Hepatocyte (in vitro differentiated cells): ENCODE measurements at regions not wholly inside any gene's neighbourhood (a gene's known extent, or its start where the extent isn't known, plus 50 kb on each side); places are given as distances from the start of the nearest gene placed in this dataset.

Source experiments
- DNase-seq: peaks from one replicate; pipeline ENCODE4 v3.0.0-alpha.2; 2016; ENCODE audit warnings: low spot score
- H2AFZ ChIP-seq: fragments of 200-600 bp; sonication (generic); 2 replicates; pipeline ENCODE4 v1.6.0; 2016; ENCODE audit warnings: antibody characterized with exemption, mild to moderate bottlenecking
- H3K27ac ChIP-seq: fragments of 200-600 bp; sonication (generic); 2 replicates; pipeline ENCODE4 v1.5.1; 2016; ENCODE audit warnings: mild to moderate bottlenecking
- H3K27me3 ChIP-seq: fragments of 200-600 bp; sonication (generic); 2 replicates; pipeline ENCODE4 v1.6.1; 2016
- H3K36me3 ChIP-seq: fragments of 200-600 bp; sonication (generic); replicated peaks from 2 replicates; pipeline ENCODE4 v1.5.1; 2016; ENCODE audit warnings: low read depth; ENCODE audit not compliant: insufficient read depth
- H3K4me1 ChIP-seq: fragments of 200-600 bp; sonication (generic); 2 replicates; pipeline ENCODE4 v1.5.1; 2016; ENCODE audit warnings: mild to moderate bottlenecking, moderate library complexity; ENCODE audit not compliant: insufficient read depth
- H3K4me2 ChIP-seq: fragments of 200-600 bp; sonication (generic); 2 replicates; pipeline ENCODE4 v1.6.0; 2016
- H3K4me3 ChIP-seq: fragments of 200-600 bp; sonication (generic); 2 replicates; pipeline ENCODE4 v1.5.1; 2016; ENCODE audit warnings: mild to moderate bottlenecking
- H3K79me2 ChIP-seq: fragments of 200-600 bp; sonication (generic); 2 replicates; pipeline ENCODE4 v1.6.0; 2017; ENCODE audit warnings: mild to moderate bottlenecking
- H3K9me2 ChIP-seq: fragments of 200-600 bp; sonication (generic); replicated peaks from 2 replicates; pipeline ENCODE4 v1.6.0; 2017; ENCODE audit warnings: mild to moderate bottlenecking; ENCODE audit not compliant: insufficient read depth
- H3K9me3 ChIP-seq: fragments of 200-600 bp; sonication (generic); 2 replicates; pipeline ENCODE4 v1.5.1; 2016; ENCODE audit warnings: low read depth, mild to moderate bottlenecking
- H4K20me1 ChIP-seq: fragments of 200-600 bp; sonication (generic); 2 replicates; pipeline ENCODE4 v1.6.0; 2016; ENCODE audit warnings: mild to moderate bottlenecking; ENCODE audit not compliant: insufficient read depth, poor library complexity, severe bottlenecking
- EZH2 ChIP-seq: fragments of 200-600 bp; sonication (generic); IDR thresholded peaks from 2 replicates; pipeline ENCODE4 v1.6.1; 2016; ENCODE audit warnings: antibody characterized with exemption, mild to moderate bottlenecking, borderline replicate concordance
- EZH2phosphoT487 ChIP-seq: fragments of 200-600 bp; sonication (generic); IDR thresholded peaks from one replicate; pipeline ENCODE4 v1.6.1; 2018; ENCODE audit warnings: antibody characterized with exemption, mild to moderate bottlenecking, low read depth, moderate library complexity; ENCODE audit not compliant: unreplicated experiment, severe bottlenecking
- WGBS: methylation state at CpG from one replicate; pipeline ENCODE4 v1.1.6; 2016; ENCODE audit warnings: low lambda C conversion rate; ENCODE audit errors: missing lambda C conversion rate; 5-methylcytosine and 5-hydroxymethylcytosine counted together
- TF ChIP-seq, protein P1 (sequence below): fragments of 200-600 bp; sonication (generic); IDR thresholded peaks from 2 replicates; pipeline ENCODE4 v1.5.1; 2016; ENCODE audit warnings: antibody characterized with exemption, mild to moderate bottlenecking; ENCODE audit not compliant: poor library complexity

DNA sequence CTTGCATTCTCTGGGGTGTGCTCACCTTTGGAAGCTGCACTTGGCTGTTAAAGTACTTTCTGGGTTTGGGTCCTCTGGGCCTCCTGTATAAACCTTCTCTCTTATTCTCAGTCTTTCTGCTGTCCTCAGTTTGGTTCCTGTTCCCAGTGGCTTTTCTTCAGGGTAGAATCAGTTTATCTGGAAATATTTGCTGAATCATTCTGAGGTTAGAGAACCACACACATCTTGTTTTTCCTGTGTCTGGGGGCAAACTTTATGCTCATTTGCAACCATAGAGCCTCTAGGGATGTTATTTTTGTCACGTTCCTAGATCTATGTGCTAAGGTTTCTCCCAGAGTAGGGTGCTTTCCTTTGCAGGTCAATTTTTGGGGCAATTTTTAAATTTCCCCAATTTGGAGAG, 224.3 kb upstream of the C11orf87 start:
- H3K27me3 ChIP-seq, result no peaks in the 10 kb centered on the region
- H3K4me1 ChIP-seq, result no peaks in the 10 kb centered on the region
- no peak overlapping the region for H3K4me3 ChIP-seq
- DNase-seq, result no peak
- H3K4me2 ChIP-seq, result no peak overlapping the region
- WGBS, result 90% methylated on average over 1 of the region's 1 CpG
- H3K9me3 ChIP-seq, result no peaks in the 10 kb centered on the region
- no peaks in the 10 kb centered on the region for H3K9me2 ChIP-seq
- H3K27ac ChIP-seq, result no peak overlapping the region
- H3K36me3 ChIP-seq, result no peaks in the 10 kb centered on the region
- H3K79me2 ChIP-seq, result no peaks in the 10 kb centered on the region
- no peak overlapping the region for H2AFZ ChIP-seq
- no peak for TF ChIP-seq EZH2phosphoT487
- no peaks in the 10 kb centered on the region for H4K20me1 ChIP-seq

- H3K27ac ChIP-seq, result no peak overlapping the region
- no peak for DNase-seq
- no peaks in the 10 kb centered on the region for H3K4me1 ChIP-seq
- no peaks in the 10 kb centered on the region for H4K20me1 ChIP-seq
- H3K36me3 ChIP-seq, result no peaks in the 10 kb centered on the region
- H3K79me2 ChIP-seq, result no peaks in the 10 kb centered on the region
- H3K4me2 ChIP-seq, result no peak overlapping the region
- H3K9me2 ChIP-seq, result no peaks in the 10 kb centered on the region
- no peaks in the 10 kb centered on the region for H3K27me3 ChIP-seq
- TF ChIP-seq EZH2phosphoT487, result no peak
- no peak for TF ChIP-seq EZH2
- TF ChIP-seq, protein P1, sequence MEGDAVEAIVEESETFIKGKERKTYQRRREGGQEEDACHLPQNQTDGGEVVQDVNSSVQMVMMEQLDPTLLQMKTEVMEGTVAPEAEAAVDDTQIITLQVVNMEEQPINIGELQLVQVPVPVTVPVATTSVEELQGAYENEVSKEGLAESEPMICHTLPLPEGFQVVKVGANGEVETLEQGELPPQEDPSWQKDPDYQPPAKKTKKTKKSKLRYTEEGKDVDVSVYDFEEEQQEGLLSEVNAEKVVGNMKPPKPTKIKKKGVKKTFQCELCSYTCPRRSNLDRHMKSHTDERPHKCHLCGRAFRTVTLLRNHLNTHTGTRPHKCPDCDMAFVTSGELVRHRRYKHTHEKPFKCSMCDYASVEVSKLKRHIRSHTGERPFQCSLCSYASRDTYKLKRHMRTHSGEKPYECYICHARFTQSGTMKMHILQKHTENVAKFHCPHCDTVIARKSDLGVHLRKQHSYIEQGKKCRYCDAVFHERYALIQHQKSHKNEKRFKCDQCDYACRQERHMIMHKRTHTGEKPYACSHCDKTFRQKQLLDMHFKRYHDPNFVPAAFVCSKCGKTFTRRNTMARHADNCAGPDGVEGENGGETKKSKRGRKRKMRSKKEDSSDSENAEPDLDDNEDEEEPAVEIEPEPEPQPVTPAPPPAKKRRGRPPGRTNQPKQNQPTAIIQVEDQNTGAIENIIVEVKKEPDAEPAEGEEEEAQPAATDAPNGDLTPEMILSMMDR, result no peak
- WGBS, result 97% methylated on average over 1 of the region's 1 CpG
- no peak overlapping the region for H2AFZ ChIP-seq
- no peak overlapping the region for H3K4me3 ChIP-seq
- H3K9me3 ChIP-seq, result no peaks in the 10 kb centered on the region
Measured at GRCh38 chr11:109203176-109203575, 218.8 kb upstream of the C11orf87 start.

- 91% methylated on average over 1 of the region's 1 CpG for WGBS
- H3K79me2 ChIP-seq, result no peaks in the 10 kb centered on the region
- TF ChIP-seq EZH2 (no peak), EZH2phosphoT487 (no peak)
- TF ChIP-seq, protein P1, result no peak
- no peak overlapping the region for H3K4me3 ChIP-seq
- no peaks in the 10 kb centered on the region for H3K27me3 ChIP-seq
- no peaks in the 10 kb centered on the region for H4K20me1 ChIP-seq
- DNase-seq, result no peak
- no peak overlapping the region for H3K27ac ChIP-seq
- H3K9me3 ChIP-seq, result no peaks in the 10 kb centered on the region
- H3K36me3 ChIP-seq, result no peaks in the 10 kb centered on the region
- H3K9me2 ChIP-seq, result no peaks in the 10 kb centered on the region
- H3K4me1 ChIP-seq, result no peaks in the 10 kb centered on the region
- H3K4me2 ChIP-seq, result no peak overlapping the region
- H2AFZ ChIP-seq, result no peak overlapping the region
Measured at GRCh38 chr11:109205312-109205711, 216.7 kb upstream of the C11orf87 start.

- Histone ChIP-seq H3K27me3 (no peaks in the 10 kb centered on the region), H3K36me3 (no peaks in the 10 kb centered on the region), H2AFZ (no peak overlapping the region), H3K4me3 (no peak overlapping the region), H3K9me2 (no peaks in the 10 kb centered on the region), H3K9me3 (no peaks in the 10 kb centered on the region), H3K79me2 (no peaks in the 10 kb centered on the region), H3K4me2 (no peak overlapping the region), H3K27ac (no peak overlapping the region), H4K20me1 (no peaks in the 10 kb centered on the region), H3K4me1 (no peaks in the 10 kb centered on the region)
- TF ChIP-seq, protein P1, result no peak
- TF ChIP-seq EZH2, result no peak
- TF ChIP-seq EZH2phosphoT487, result no peak
- DNase-seq, result no peak
- 96% methylated on average over 2 of the region's 2 CpGs for WGBS
Measured at GRCh38 chr11:109208121-109208520, 213.9 kb upstream of the C11orf87 start.
